Vagina (tissue), 2 donors: ENCODE measurements at regions not wholly inside any gene's neighbourhood (a gene's known extent, or its start where the extent isn't known, plus 50 kb on each side); places are given as distances from the start of the nearest gene placed in this dataset.

Source experiments
- DNase-seq, 2 donors: peaks; one replicate each; pipeline ENCODE4 v3.0.0-alpha.2; 2017; ENCODE audit errors: extremely low spot score in 2 of 2
- H3K27ac ChIP-seq: fragments of 200-600 bp; sonication (generic); one replicate; pipeline ENCODE4 v1.5.1; 2019
- H3K27me3 ChIP-seq: fragments of 200-600 bp; sonication (generic); one replicate; pipeline ENCODE4 v1.5.1; 2019
- H3K36me3 ChIP-seq, 2 donors: fragments of 200-600 bp; sonication (generic); one replicate each; pipeline ENCODE4 v1.5.1; 2017 to 2019
- H3K4me1 ChIP-seq: fragments of 200-600 bp; sonication (generic); one replicate; pipeline ENCODE4 v1.5.1; 2019
- H3K4me3 ChIP-seq, 2 donors: fragments of 200-600 bp; sonication (generic); 1 replicate in 1 of 2; 2 replicates in 1 of 2; pipeline ENCODE4 v1.5.1; 2016 to 2019
- H3K9me3 ChIP-seq: fragments of 200-600 bp; sonication (generic); one replicate; pipeline ENCODE4 v1.5.1; 2019
- POLR2A ChIP-seq, 2 donors: fragments of 450-650 bp; IDR thresholded peaks; one replicate each; pipeline ENCODE4 v1.6.1; 2017; ENCODE audit warnings: antibody characterized with exemption in 2 of 2, mild to moderate bottlenecking in 2 of 2, moderate library complexity in 2 of 2
- POLR2AphosphoS5 ChIP-seq, 2 donors: sonication (generic); formaldehyde crosslinking; IDR thresholded peaks; one replicate each; pipeline ENCODE4 v1.9.0; 2017; ENCODE audit warnings: antibody characterized with exemption in 2 of 2, mild to moderate bottlenecking in 2 of 2, low read depth in 1 of 2; ENCODE audit not compliant: insufficient read depth in 1 of 2
- intact Hi-C: fragments of 100-400 bp; cut with DNase I; formaldehyde crosslinking; loops from one replicate; pipeline ENCODE4 v1.15.1; 2023
- TF ChIP-seq, protein P1 (sequence below), 3 experiments: fragments of 450-650 bp in 2 of 3; fragments of 200-600 bp in 1 of 3; sonication (generic) in 1 of 3; IDR thresholded peaks; one replicate each; pipeline ENCODE4 v1.5.1; 2017 to 2019; ENCODE audit warnings: antibody characterized with exemption in 3 of 3, mild to moderate bottlenecking in 2 of 3, moderate library complexity in 2 of 3

DNA sequence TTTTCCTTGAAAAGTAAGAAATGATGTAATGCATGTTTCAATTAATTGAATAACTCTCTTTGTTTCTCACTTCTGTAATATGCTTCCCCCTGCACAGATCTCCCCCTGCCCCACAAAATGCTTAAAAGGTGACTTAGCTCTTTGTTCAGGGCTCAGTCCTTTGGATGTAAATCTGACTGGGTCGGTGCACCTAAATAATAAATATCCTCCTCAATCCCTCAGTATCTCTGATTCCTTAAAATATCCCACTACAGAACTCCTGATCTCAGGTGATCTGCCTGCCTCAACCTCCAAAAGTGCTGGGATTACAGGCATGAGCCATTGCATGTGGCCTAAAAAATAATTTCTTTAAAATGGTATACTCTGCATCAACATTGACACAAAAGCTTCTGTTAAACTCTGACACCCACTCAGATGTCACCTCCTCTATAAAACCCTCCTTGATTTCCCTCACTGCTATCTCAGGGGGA lies 107.0 kb downstream of the ZNF429 start:
- no peaks in the 10 kb centered on the region for H3K9me3 ChIP-seq
- TF ChIP-seq, protein P1, sequence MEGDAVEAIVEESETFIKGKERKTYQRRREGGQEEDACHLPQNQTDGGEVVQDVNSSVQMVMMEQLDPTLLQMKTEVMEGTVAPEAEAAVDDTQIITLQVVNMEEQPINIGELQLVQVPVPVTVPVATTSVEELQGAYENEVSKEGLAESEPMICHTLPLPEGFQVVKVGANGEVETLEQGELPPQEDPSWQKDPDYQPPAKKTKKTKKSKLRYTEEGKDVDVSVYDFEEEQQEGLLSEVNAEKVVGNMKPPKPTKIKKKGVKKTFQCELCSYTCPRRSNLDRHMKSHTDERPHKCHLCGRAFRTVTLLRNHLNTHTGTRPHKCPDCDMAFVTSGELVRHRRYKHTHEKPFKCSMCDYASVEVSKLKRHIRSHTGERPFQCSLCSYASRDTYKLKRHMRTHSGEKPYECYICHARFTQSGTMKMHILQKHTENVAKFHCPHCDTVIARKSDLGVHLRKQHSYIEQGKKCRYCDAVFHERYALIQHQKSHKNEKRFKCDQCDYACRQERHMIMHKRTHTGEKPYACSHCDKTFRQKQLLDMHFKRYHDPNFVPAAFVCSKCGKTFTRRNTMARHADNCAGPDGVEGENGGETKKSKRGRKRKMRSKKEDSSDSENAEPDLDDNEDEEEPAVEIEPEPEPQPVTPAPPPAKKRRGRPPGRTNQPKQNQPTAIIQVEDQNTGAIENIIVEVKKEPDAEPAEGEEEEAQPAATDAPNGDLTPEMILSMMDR (IDR thresholded peaks at IDR 0.05), result no peak
- TF ChIP-seq POLR2AphosphoS5 (IDR thresholded peaks at IDR 0.05; ENCODE audit: insufficient read depth in 1 of 2, low read depth in 1 of 2) (no peak), POLR2A (IDR thresholded peaks at IDR 0.05) (no peak)
- no peaks in the 10 kb centered on the region for H3K27me3 ChIP-seq
- intact Hi-C loops, result no loop called here
- no peak for DNase-seq
- H3K4me3 ChIP-seq, result no peak overlapping the region
- no peaks in the 10 kb centered on the region for H3K36me3 ChIP-seq
- H3K4me1 ChIP-seq, result no peaks in the 10 kb centered on the region
- H3K27ac ChIP-seq, result no peak overlapping the region

DNA sequence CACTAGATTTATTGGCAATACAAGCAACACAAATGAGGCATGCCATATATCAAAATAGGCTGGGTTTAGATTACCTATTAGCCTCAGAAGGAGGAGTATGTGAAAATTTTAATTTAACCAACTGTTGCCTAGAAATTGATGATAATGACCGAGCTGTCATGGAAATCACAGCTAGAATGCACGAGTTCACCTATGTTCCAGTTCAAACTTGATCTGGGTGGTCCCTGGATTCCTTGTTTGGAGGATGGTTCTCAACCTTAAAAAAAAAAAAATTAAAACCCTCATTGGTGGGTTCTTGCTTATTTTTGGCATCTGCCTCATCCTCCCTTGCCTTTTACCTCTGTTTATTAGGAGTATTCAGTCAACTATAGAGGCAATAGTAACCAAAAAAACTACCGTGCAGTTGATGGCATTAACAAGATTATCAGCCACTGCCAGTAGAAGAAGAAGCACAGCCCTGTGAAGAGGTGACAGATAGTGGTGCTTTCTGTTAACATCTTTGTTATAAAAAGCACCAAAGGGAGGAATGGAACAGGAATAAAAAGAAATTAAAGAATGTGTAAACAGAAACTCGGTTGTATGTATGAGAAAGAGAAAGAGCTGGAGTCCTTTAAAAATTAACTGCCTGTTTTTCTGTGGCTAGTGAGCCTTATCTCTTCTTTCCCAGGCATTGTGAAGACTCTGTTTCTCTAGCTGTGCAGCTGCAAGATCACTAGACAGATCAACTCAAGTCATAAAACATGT lies 106.4 kb downstream of the ZNF429 start:
- Histone ChIP-seq H3K9me3 (no peaks in the 10 kb centered on the region), H3K36me3 (no peaks in the 10 kb centered on the region), H3K27ac (no peak overlapping the region), H3K4me1 (no peaks in the 10 kb centered on the region), H3K4me3 (no peak overlapping the region), H3K27me3 (no peaks in the 10 kb centered on the region)
- intact Hi-C loops, result no loop called here
- DNase-seq, result no peak
- TF ChIP-seq POLR2AphosphoS5 (IDR thresholded peaks at IDR 0.05; ENCODE audit: insufficient read depth in 1 of 2, low read depth in 1 of 2) (no peak), POLR2A (IDR thresholded peaks at IDR 0.05) (no peak)
- TF ChIP-seq, protein P1 (IDR thresholded peaks at IDR 0.05), result no peak

DNA sequence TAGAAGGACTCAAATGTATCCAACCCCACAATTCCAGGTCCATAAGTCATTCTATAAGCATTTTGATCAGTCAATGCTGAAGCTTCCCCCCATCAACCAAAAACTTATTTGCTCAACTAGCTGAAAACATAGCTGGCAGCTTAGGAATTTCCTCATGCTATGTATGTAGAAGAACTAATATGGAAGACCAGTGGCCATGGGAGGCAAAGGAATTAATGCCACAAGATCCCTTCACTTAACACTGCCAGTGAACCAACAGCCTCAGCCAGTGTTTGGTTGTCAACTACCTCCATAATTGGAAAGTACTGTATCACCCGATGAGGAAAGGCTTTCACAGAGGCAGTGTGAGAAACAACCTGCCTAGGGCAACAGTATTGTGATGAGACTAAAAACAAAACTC lies 105.4 kb downstream of the ZNF429 start:
- H3K4me1 ChIP-seq, result no peaks in the 10 kb centered on the region
- no peak overlapping the region for H3K27ac ChIP-seq
- TF ChIP-seq POLR2A (IDR thresholded peaks at IDR 0.05) (no peak), POLR2AphosphoS5 (IDR thresholded peaks at IDR 0.05; ENCODE audit: insufficient read depth in 1 of 2, low read depth in 1 of 2) (no peak)
- TF ChIP-seq, protein P1 (IDR thresholded peaks at IDR 0.05), result no peak
- intact Hi-C loops, result no loop called here
- no peak overlapping the region for H3K4me3 ChIP-seq
- H3K36me3 ChIP-seq, result no peaks in the 10 kb centered on the region
- no peaks in the 10 kb centered on the region for H3K9me3 ChIP-seq
- H3K27me3 ChIP-seq, result no peaks in the 10 kb centered on the region
- no peak for DNase-seq

DNA sequence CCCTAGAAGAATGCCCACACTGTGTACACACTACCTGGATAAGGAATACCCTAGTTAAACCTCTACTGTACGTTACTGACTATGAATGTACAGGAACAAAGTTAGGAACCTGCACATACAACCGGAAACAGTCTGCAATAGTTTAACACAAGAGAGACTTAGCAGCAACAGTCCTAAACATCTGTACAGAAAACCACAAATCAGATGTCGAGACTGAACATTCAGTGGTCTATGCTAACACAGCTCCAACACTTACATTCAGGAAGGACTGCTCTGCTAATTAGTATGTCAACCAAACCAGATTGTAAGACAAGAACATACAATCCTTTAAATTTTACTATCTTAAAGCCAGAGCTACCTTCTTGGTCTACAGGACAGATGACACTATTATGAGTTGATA lies 104.9 kb downstream of the ZNF429 start:
- Histone ChIP-seq H3K36me3 (no peaks in the 10 kb centered on the region), H3K9me3 (no peaks in the 10 kb centered on the region), H3K27me3 (no peaks in the 10 kb centered on the region), H3K4me3 (no peak overlapping the region), H3K4me1 (no peaks in the 10 kb centered on the region), H3K27ac (no peak overlapping the region)
- DNase-seq, result no peak
- intact Hi-C loops, result no loop called here
- TF ChIP-seq POLR2A (IDR thresholded peaks at IDR 0.05) (no peak), POLR2AphosphoS5 (IDR thresholded peaks at IDR 0.05; ENCODE audit: insufficient read depth in 1 of 2, low read depth in 1 of 2) (no peak)
- TF ChIP-seq, protein P1 (IDR thresholded peaks at IDR 0.05), result no peak

DNA sequence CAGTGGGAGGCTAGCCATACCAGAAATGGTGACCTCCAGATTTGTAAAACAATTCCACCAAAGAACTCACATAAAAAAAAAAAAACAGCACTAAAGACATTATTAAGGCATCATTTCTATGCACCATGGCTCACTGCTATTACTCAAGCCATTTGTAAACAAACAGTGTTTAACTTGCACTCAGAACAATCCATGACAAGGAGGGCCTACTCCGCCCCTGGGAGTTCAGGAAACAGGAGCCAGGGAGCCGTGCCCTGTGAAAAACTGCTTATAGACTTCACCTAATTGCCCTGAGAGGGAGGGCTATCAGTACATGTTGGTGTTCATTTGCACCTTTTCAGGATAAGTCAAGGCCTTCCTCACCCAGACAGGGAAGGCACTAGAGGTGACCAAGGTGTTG lies 103.2 kb downstream of the ZNF429 start:
- Histone ChIP-seq H3K9me3 (no peaks in the 10 kb centered on the region), H3K27ac (no peak overlapping the region), H3K27me3 (no peaks in the 10 kb centered on the region), H3K4me1 (peaks cover 6% of the 10 kb centered on the region), H3K4me3 (no peak overlapping the region), H3K36me3 (no peaks in the 10 kb centered on the region)
- TF ChIP-seq POLR2A (IDR thresholded peaks at IDR 0.05), result no peak
- TF ChIP-seq, protein P1 (IDR thresholded peaks at IDR 0.05), result no peak
- no peak for TF ChIP-seq POLR2AphosphoS5 (IDR thresholded peaks at IDR 0.05; ENCODE audit: insufficient read depth in 1 of 2, low read depth in 1 of 2)
- DNase-seq, result no peak
- intact Hi-C loops, result no loop called here
